GM18907 (cell line): ENCODE measurements at regions not wholly inside any gene's neighbourhood (a gene's known extent, or its start where the extent isn't known, plus 50 kb on each side); places are given as distances from the start of the nearest gene placed in this dataset.
"Not testable (repeated sequence)": the region's sequence is repeated elsewhere in the genome, so short reads cannot be mapped to it uniquely, and the experiment has no call there.

Source experiments
- ATAC-seq: cut with Tn5 transposase; IDR thresholded peaks from one replicate; pipeline ENCODE4 v1.9.1; 2021; ENCODE audit warnings: mild to moderate bottlenecking, moderate library complexity; ENCODE audit not compliant: unreplicated experiment

- no peak for ATAC-seq
These were observed 860.5 kb downstream of the SORCS1 start for GRCh38 chr10:106304056-106304455.

- no peak for ATAC-seq
These were observed 861.5 kb downstream of the SORCS1 start for GRCh38 chr10:106302961-106303360.

GRCh38 chr10:106301146-106301545, 863.4 kb downstream of the SORCS1 start:
- no peak for ATAC-seq

- ATAC-seq = no peak
These were observed 867.6 kb downstream of the SORCS1 start for GRCh38 chr10:106296750-106297392.

GRCh38 chr10:106284802-106285587, 879.5 kb downstream of the SORCS1 start:
- ATAC-seq = no peak

- ATAC-seq = no peak
These were observed 883.5 kb downstream of the SORCS1 start for GRCh38 chr10:106280896-106281460.

GRCh38 chr10:106278383-106278782, 886.1 kb downstream of the SORCS1 start:
- ATAC-seq = no peak

GRCh38 chr10:106271237-106271636, 893.3 kb downstream of the SORCS1 start:
- ATAC-seq = no peak

- ATAC-seq = no peak
These were observed 896.5 kb downstream of the SORCS1 start for GRCh38 chr10:106268000-106268399.

- no peak for ATAC-seq
These were observed 896.9 kb downstream of the SORCS1 start for GRCh38 chr10:106267591-106267990.

GRCh38 chr10:106257432-106257831, 907.1 kb downstream of the SORCS1 start:
- ATAC-seq = not testable (repeated sequence)

- no peak for ATAC-seq
These were observed 909.3 kb downstream of the SORCS1 start for GRCh38 chr10:106255111-106255678.

- no peak for ATAC-seq
These were observed 910.4 kb downstream of the SORCS1 start for GRCh38 chr10:106254071-106254470.

GRCh38 chr10:106252541-106252940, 912.0 kb downstream of the SORCS1 start:
- ATAC-seq = no peak

GRCh38 chr10:106251573-106251972, 912.9 kb downstream of the SORCS1 start:
- no peak for ATAC-seq

GRCh38 chr10:106242301-106242700, 922.2 kb downstream of the SORCS1 start:
- no peak for ATAC-seq

- ATAC-seq = no peak
These were observed 937.7 kb downstream of the SORCS1 start for GRCh38 chr10:106226828-106227227.

GRCh38 chr10:106226142-106226541, 938.4 kb downstream of the SORCS1 start:
- no peak for ATAC-seq

- ATAC-seq = no peak
These were observed 939.8 kb downstream of the SORCS1 start for GRCh38 chr10:106224676-106225075.

- no peak for ATAC-seq
These were observed 946.9 kb downstream of the SORCS1 start for GRCh38 chr10:106217627-106218026.

- no peak for ATAC-seq
These were observed 948.4 kb downstream of the SORCS1 start for GRCh38 chr10:106216085-106216484.

GRCh38 chr10:106214243-106214642, 950.3 kb downstream of the SORCS1 start:
- no peak for ATAC-seq
